HG03066 (cell line): ENCODE measurements at regions not wholly inside any gene's neighbourhood (a gene's known extent, or its start where the extent isn't known, plus 50 kb on each side); places are given as distances from the start of the nearest gene placed in this dataset.

ENCODE experiments used
- ATAC-seq: cut with Tn5 transposase; IDR thresholded peaks from one replicate; pipeline ENCODE4 v1.9.1; 2021; ENCODE audit warnings: low read depth; ENCODE audit not compliant: unreplicated experiment

GRCh38 chr16:85317704-85318103, 205.4 kb upstream of the CIBAR2 start:
- ATAC-seq = no peak

- no peak for ATAC-seq
These were observed 207.1 kb upstream of the CIBAR2 start for GRCh38 chr16:85319208-85319983.

- no peak for ATAC-seq
These were observed 207.7 kb upstream of the CIBAR2 start for GRCh38 chr16:85319984-85320440.

- ATAC-seq = no peak
These were observed 208.6 kb upstream of the CIBAR2 start for GRCh38 chr16:85320677-85321385.

- no peak for ATAC-seq
These were observed 209.4 kb upstream of the CIBAR2 start for GRCh38 chr16:85321509-85322271.

- ATAC-seq = no peak
These were observed 211.1 kb upstream of the CIBAR2 start for GRCh38 chr16:85323230-85323960.

- no peak for ATAC-seq
These were observed 211.6 kb upstream of the CIBAR2 start for GRCh38 chr16:85323961-85324253.

- no peak for ATAC-seq
These were observed 212.2 kb upstream of the CIBAR2 start for GRCh38 chr16:85324488-85324887.

- no peak for ATAC-seq
These were observed 214.0 kb upstream of the CIBAR2 start for GRCh38 chr16:85326113-85326793.

- no peak for ATAC-seq
These were observed 214.5 kb upstream of the CIBAR2 start for GRCh38 chr16:85326794-85327181.

GRCh38 chr16:85327731-85328675, 215.7 kb upstream of the CIBAR2 start:
- ATAC-seq = no peak

- no peak for ATAC-seq
These were observed 216.4 kb upstream of the CIBAR2 start for GRCh38 chr16:85328676-85329058.

GRCh38 chr16:85329059-85329812, 217.0 kb upstream of the CIBAR2 start:
- no peak for ATAC-seq

GRCh38 chr16:85330006-85330693, 217.9 kb upstream of the CIBAR2 start:
- no peak for ATAC-seq

GRCh38 chr16:85330694-85331188, 218.5 kb upstream of the CIBAR2 start:
- no peak for ATAC-seq

- ATAC-seq = no peak
These were observed 219.4 kb upstream of the CIBAR2 start for GRCh38 chr16:85331688-85332087.

- no peak for ATAC-seq
These were observed 219.9 kb upstream of the CIBAR2 start for GRCh38 chr16:85332175-85332574.

- ATAC-seq = no peak
These were observed 221.1 kb upstream of the CIBAR2 start for GRCh38 chr16:85333337-85333736.
